Hepatic stellate cell (primary cell): ENCODE measurements at regions not wholly inside any gene's neighbourhood (a gene's known extent, or its start where the extent isn't known, plus 50 kb on each side); places are given as distances from the start of the nearest gene placed in this dataset.

Experiments
- DNase-seq: peaks from one replicate; pipeline ENCODE4 v3.0.0; 2011; ENCODE audit warnings: low spot score

GRCh38 chr9:108184941-108185340 is 670.8 kb downstream of the ACTL7B start:
- DNase-seq = no peak

GRCh38 chr9:108184009-108184408 is 671.8 kb downstream of the ACTL7B start:
- no peak for DNase-seq

- no peak for DNase-seq
These were observed 672.8 kb downstream of the ACTL7B start for GRCh38 chr9:108182950-108183381.

- no peak for DNase-seq
These were observed 673.5 kb downstream of the ACTL7B start for GRCh38 chr9:108182270-108182669.

DNA sequence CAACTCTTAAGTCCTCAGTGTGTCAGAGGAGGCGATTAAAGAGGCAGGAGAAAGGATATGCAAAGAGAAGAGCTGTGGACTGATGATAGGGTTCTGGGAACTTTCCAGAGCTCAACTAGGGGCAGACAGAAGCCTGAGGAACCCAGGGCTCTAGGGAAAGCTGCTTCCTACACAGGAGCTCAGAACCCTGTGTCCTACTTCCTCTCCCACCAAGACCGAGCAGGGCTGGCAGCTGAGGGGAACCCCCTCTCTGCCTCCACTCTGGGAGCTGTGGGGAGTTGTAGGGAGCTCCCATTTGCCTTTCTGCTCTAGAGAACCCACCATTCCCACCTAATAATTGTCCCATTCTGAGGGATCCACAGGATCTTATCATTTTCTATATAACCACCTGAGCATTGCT is 674.3 kb downstream of the ACTL7B start:
- no peak for DNase-seq

DNA sequence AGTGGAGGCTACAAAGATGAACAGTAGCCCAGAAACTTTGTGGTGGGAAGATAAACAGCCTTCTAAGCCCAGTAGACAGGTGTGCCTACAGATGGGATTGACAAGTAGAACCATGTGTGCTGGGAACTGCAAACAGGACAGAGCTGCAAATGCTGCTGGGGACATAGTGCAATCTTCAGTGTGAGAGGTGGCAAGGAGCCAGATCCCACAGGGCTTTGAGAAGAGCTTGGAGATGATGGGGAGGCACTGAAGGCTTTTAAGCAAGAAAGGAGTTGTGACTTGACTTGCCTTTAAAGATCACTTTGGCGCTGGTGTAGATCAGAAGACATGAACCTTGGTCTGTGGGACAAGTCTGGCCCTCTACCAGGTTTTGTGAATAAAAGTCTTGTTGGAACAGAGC is 675.2 kb downstream of the ACTL7B start:
- no peak for DNase-seq

- no peak for DNase-seq
These were observed 677.5 kb downstream of the ACTL7B start for GRCh38 chr9:108178318-108178717.

DNA sequence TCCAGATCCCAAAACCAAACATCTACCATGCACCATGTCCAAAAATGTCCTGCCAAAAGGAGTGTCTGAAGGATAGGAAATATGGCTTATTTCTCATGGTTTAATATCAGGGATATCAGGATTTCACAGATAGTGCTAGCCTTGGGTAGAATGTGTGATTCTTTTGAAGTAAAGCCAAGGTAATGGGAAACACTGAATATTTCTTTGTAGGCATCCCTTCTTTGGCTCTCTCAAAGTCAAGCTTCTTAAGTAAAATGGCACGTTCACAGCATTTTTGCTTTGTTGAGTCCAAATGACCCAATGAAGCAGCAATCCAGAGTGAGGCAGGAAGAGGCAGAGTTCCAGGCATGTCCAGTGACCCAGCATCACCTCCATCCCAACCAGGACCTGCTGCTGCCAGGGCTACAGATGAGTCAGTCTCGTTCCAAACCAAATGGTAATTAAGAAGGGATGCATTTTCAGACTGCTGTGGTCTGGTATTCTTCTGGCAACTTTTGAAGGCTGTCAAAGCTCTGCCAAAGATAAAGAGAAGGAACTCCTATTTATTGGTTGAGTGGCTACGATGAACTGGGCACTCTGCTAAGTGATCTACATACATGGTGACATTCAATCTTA is 678.8 kb upstream of the KLF4 start:
- DNase-seq = no peak

DNA sequence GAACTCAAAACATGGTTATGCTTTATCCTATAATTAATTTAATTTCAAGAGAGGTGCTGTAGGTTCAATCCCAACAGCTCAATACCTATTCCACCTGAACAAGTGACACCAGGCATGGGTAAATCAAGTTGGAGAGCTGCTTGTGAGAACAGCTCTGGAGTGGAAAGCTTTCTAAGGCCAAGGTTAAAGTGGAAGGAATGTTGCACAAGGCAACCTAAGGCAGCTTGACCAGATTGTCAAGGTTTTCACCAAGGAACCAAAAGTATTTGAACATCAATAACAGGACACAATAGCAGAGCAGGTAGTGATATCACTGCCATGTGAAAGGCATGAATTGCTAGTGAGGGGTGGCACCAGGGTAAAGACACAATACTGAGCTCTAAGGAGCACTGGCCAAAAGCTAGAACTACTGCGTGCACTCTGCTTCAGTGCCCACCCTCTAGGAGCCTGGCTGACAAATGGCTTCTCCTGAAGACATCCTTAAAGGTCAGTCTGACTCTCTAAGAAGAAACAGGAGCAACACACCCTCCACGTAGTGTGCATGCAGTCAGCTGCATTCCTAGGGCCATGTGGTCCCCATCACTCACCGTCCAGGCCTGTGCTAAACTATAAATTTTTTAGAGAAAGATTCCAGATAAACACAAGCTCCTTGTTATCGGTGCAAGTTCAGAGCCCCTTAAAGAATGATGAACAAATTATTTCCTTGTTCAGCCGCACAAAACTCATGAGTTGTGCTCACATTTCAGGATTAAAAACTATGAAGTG is 677.7 kb upstream of the KLF4 start:
- DNase-seq = no peak

- no peak for DNase-seq
These were observed 677.0 kb upstream of the KLF4 start for GRCh38 chr9:108166519-108166918.

GRCh38 chr9:108163321-108164005 is 673.9 kb upstream of the KLF4 start:
- no peak for DNase-seq

DNA sequence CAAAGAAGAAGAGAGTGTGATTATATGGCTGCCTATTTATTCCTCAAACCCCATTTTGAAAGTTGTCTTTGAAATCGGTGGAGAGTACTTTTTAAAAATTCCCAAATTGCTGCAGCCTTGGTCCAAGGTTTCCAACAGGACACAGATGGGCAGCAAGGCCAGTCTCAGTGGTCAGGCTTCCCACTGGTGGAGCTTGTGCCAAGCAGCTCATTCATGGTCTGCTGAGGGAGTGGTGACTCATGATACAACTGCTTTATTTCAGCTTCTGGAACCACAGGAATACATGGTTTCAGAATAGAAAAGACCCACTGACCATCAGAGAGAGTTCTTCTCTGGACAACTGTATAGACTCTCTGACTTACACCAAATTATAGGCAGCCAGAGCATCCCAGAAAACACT is 673.1 kb upstream of the KLF4 start:
- no peak for DNase-seq

GRCh38 chr9:108161503-108161902 is 671.9 kb upstream of the KLF4 start:
- DNase-seq = no peak

DNA sequence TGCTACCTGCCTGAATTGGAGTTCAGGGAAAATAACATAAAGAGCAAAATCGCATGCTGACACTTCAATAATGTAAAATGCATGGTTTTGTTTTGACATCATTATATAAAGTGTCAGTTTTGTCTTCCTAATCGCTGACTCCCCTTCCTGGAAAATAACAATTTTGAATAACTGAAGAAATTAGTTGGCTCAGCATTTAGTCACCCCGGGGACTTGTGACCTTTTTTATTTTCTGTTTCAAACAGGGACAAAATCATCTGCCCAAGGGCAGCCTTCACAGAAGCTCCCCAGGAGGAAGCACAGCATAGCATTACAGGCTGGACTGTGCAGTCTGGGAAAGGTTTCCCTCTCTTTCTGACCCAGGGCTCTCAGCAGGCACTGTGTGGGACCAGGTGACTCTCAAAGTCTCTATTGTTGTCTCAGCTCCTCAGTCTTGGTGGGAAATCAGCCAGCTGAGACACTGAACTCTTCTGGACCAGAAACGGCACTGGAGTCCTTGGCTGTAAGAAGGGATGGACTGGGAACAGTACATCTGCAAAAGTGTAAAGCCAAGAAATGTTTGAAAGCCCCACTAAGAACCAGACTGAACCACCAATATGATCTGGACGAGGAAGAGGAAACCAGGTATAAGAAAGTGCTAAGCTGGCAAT is 671.3 kb upstream of the KLF4 start:
- no peak for DNase-seq

GRCh38 chr9:108160039-108160438 is 670.5 kb upstream of the KLF4 start:
- DNase-seq = no peak

GRCh38 chr9:108158236-108158995 is 668.8 kb upstream of the KLF4 start:
- no peak for DNase-seq

GRCh38 chr9:108156270-108156998 is 666.9 kb upstream of the KLF4 start:
- no peak for DNase-seq

GRCh38 chr9:108153416-108153815 is 663.8 kb upstream of the KLF4 start:
- no peak for DNase-seq

GRCh38 chr9:108150736-108151586 is 661.4 kb upstream of the KLF4 start:
- DNase-seq = no peak

GRCh38 chr9:108149326-108149725 is 659.8 kb upstream of the KLF4 start:
- no peak for DNase-seq
